RPMI8226 (cell line): ENCODE measurements at regions not wholly inside any gene's neighbourhood (a gene's known extent, or its start where the extent isn't known, plus 50 kb on each side); places are given as distances from the start of the nearest gene placed in this dataset.
"Not testable (repeated sequence)": the region's sequence is repeated elsewhere in the genome, so short reads cannot be mapped to it uniquely, and the experiment has no call there.

Experiments used
- DNase-seq: peaks from one replicate; pipeline ENCODE4 v3.0.0-alpha.2; 2015

GRCh38 chr3:5035113-5035512 lies 55.9 kb downstream of the BHLHE40 start:
- DNase-seq, result no peak

GRCh38 chr3:5035692-5036391 lies 56.6 kb downstream of the BHLHE40 start:
- DNase-seq, result no peak

DNA sequence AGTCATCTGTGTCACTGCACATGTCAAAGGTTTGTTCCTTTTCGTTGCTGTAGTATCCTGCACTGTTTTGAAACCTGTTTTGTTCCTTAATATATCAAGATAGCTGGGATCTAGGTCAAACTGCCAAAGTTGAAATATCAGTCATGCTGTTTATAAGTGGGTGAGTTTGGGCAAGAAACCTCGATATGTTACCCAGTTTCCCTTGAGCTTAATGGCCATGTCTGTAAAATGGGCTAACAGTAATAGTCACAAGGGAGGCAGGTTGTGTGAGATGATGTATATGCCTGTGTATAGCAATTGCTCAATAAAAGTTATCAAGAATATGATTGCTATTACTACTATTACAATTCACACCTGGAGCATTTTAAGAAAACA lies 57.1 kb downstream of the BHLHE40 start:
- no peak for DNase-seq

DNA sequence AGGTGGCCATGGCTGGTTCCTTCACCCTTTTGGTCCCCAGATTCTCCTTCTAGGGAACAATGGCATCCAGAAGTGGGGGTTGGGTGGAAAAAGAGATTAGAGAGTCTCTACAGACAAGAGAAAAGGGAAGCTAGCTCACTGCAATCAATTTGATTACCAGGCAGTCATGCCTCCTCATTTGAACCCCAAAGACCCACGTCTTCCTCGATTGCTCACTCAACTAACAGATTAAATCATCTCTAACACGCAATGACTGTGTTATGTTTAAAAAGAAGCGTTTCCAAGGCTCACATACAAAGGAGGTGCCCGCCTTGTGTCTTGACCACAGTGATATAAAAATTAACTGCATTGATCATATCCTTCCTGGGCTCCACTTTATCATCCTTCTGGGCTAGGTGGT lies 57.6 kb downstream of the BHLHE40 start:
- no peak for DNase-seq

DNA sequence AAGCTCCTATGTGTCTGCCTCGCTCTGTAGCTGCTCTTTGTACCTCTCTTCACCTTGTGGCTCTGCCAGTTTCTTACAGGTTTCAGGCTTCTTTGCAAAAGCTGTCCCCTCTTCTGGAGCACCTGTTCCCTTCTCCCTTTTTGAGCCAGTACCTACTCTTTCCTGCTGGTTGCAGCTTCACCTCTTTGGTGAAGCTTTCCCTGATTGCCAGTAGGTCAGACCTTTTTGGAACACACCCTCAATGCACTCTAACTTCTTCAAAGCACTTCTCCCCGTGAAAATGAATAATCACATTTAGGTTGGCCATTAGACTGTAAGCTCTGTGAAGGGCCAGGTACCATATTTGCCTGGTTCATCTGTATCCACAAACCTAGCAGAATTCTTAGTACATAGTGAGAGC lies 60.3 kb downstream of the BHLHE40 start:
- DNase-seq, result no peak

- DNase-seq, result no peak
Observed at GRCh38 chr3:5041315-5041714, 62.1 kb downstream of the BHLHE40 start.

DNA sequence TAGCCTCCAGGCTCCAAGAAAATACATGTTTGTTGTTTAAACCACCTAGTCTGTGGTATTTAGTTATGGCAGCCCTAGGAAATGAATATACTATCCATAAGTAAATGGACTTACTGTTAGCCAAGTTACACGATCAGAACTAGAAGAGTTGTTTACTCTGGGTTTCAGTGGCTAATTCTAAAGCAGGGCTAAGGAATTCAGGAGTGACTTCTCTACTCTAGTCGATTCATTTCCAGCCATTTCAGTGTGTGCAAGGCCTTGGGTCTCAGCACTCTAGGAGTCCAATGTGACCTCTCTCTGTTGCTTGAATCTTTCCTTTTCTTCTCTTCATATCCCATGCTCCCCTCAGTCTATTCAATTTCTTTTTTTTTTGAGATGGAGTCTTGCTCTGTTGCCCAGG lies 66.7 kb downstream of the BHLHE40 start:
- DNase-seq, result no peak

DNA sequence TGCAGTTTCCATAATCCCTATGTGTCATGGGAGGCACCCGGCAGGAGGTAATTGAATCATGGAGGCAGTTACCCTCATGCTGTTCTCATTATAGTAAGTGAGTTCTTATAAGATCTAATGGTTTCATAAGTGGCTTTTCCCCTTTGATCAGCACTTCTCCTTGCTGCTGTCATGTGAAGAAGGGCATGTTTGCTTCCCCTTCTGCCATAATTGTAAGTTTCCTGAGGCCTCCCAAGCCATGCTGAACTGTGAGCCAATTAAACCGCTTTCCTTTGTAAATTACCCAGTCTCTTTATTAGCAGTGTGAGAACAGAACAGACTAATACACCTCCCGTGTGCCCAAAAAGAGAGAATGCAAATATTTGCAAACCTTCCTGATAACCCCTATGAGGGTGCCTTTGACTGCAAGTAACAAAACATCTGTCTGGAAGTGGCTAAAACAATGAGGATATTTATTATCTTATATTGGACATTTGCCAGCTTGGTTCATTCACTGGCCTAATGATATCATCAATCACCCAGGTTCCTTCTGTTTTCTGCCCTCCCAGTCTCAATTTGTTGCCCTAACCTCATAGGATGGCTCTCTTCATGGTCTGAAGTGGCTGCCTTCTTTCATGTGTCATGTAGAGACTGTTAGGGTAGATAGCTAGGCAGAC lies 68.7 kb downstream of the BHLHE40 start:
- no peak for DNase-seq

DNA sequence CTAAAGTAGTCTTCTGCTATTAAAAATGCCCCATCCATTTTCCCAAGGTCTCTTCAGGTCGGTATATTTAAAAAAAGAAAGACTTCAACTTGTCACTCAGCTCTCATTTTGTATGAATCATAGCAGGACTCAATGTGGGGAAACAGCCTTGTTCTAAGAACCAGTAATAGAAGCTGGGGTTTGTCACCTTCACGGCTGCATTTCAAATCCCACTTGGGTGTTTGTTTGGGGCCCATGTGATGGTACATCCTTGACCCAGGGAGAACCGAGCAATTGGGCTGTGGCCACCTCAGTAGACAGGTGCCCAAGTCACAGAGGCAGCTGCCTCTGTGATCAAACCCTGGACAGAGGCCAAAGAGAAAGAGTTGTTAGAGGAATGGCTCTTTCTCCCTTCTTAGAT lies 70.3 kb upstream of the ARL8B start:
- DNase-seq, result no peak

GRCh38 chr3:5052247-5052646 lies 69.8 kb upstream of the ARL8B start:
- DNase-seq, result no peak

DNA sequence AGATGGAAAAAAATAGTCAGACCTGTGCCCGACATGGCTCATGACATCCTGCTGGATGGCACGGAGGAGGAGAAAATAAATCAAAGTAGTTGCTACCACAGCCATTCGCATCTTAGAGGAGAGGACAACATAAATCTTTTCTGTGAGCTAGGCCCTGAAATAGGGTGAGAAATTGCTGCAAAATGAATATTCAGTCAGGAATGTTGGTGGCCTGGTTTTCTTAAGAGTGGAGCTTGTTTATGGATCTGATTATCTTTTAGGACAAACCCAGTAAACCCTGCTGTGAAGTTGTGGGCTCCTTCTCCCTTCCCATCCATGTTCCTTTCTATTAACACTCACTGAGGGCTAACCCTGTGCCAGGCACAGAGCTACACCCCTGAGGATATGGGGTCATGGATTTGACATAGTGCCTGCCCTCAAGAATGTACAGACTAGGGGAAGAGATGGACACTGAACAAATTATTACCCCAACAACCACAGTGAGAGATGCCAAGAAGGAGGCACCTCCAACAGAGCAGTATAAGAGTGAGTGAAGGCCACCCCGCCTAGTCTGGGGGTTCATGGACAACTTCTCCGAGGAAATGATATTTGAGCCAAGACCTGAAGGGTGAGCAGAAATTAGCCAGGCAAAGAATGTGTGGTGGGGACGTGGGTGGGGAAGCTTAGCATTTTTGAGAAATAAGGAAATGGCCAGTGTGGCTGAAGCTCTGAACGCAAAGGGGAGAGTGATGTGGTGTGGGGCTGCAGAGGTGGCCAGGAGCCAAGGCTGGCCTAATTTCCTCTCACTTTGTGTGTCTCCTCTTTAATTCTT lies 68.9 kb upstream of the ARL8B start:
- no peak for DNase-seq

DNA sequence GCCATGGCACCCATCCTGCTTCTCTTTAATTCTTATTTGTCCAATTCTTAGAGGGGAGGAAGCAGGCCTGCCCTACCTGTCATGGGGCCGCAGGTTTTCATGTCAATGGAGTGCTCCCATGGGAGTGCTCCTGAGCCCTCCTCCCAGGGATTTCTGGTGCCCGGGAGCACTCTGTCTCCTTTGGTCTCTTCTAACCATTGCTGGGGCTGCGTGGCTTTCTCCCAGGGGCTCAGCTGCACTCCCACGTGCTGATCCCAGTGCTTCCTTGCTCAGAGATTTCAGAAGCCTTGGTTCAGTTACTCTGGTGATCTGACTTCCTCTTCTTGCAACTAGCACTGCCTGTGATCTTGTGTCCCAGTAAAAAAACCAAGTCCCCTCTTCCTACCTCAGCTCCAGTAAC lies 68.0 kb upstream of the ARL8B start:
- no peak for DNase-seq

DNA sequence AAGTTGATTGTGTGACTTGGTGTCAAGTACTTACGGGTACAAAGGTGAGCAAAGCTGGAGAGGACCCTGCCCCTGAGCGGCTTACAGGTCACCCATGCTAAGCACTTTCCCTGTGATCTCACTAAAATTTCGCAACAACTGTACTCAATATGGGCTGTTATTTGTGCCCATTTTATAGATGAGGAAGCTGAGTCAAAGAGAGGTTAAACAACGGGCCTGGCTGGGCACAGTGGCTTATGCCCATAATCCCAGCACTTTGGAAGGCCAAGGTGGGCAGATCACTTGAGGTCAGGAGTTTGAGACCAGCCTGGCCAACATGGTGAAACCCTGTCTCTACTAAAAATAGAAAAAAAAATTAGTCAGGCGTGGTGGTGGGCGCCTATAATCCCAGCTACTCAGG lies 67.5 kb upstream of the ARL8B start:
- DNase-seq, result not testable (repeated sequence)

GRCh38 chr3:5055357-5056110 lies 66.6 kb upstream of the ARL8B start:
- DNase-seq, result no peak

- no peak for DNase-seq
Observed at GRCh38 chr3:5056111-5056391, 66.0 kb upstream of the ARL8B start.

GRCh38 chr3:5057272-5057671 lies 64.8 kb upstream of the ARL8B start:
- DNase-seq, result no peak

- peak; percentile 78 for DNase-seq
Observed at GRCh38 chr3:5057857-5058324, 64.2 kb upstream of the ARL8B start.

DNA sequence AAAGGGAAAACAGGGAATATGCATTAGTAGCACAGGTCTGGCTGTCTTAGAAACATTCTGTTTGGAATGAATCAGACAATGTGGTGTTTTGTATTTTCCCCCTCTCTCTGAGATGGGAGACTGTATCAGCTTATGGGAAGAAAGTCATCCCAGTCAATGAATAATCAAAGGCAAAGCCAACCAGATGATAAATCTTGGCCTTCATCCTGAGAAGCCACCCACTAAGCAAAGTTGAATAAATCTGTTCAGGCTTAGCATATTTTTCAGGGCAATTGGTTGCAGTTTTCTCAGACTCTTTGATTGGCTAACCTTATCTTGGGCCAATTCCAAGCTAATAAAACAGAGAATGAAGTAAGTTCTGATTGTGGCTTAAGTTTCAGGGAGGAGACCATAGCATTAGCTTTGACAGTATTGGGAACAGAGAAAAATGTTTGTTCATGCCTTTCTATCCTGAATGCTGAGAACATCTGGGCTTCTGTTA lies 63.6 kb upstream of the ARL8B start:
- no peak for DNase-seq

DNA sequence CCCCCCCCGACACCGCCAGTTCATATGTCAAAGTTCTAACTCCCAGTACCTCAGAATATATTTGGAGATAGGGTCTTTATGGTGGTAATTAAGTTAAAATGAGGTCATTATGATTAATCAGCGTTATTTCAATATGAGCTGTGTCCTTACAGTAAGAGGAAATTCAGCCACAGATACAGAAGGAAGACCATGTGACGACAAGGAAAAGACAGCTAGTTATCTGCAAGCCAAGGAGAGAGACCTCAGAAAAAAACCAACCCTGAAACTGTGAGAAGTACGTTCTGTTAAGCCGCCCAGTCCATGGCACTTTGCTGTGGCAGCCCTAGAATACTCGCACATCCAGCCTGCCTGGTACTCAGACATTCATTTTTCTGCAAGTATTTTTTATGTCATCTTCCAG lies 62.3 kb upstream of the ARL8B start:
- DNase-seq, result no peak

DNA sequence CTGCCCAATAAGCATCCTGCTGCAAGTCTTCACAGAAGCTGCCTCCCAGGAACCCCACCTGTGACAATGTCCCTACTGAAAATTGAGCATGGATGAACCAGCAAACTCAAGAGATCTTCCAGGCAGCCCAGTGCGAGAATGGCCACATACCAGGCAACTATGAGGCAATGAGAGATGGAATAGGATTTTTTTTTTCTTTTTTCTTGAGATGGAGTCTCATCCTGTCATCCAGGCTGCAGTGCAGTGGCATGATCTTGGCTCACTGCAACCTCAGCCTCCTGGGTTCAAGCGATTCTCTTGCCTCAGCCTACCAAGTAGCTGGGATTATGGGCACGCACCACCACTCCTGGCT lies 60.9 kb upstream of the ARL8B start:
- no peak for DNase-seq

- no peak for DNase-seq
Observed at GRCh38 chr3:5063724-5064123, 58.4 kb upstream of the ARL8B start.

DNA sequence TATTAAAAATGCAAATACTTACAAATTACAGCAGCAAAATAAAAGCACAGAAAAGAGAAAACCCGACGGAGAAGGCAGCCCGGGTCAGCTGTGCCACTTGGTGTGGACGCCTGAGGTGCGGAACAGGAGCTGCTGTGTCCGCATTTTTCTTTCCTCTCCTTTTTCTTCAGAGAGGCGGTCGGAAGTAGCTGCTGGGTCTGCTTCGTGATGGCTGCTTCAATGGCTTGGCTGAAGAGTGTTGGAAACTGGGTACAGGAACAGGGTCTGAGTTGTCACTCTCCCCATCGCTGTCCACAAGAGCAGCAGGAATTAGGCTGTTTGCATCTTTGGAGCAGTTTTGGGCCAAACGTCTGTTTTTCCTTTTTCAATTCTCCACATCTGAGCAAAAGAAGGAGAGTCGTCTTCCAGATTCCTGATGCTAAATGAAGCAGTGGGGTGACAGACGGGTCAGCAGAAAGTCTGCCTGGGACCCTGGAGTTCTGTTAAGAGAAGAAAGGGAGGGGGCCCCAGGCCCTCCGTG lies 53.5 kb upstream of the ARL8B start:
- DNase-seq, result peak; percentile 45

DNA sequence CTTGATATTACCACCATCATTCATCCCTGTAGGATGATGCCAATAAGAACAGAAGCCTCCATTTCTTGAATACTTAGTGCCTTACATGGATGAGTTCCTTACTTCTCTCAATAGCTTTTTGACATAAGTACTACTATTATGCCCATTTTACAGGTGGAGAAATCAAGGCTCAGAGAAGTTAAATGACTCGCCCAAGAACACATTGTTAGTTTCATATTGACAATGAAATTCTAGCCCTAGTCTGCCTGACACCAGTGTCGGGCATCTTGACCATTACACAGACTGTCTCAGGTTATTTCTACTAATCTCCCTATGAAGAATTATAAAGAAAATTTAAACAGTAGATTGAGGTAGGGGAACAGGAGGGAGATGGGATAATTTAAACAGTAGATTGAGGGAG lies 52.5 kb upstream of the ARL8B start:
- no peak for DNase-seq
